Gastroesophageal sphincter (tissue), 3 donors: ENCODE measurements at regions not wholly inside any gene's neighbourhood (a gene's known extent, or its start where the extent isn't known, plus 50 kb on each side); places are given as distances from the start of the nearest gene placed in this dataset.

ENCODE experiments used
- CTCF ChIP-seq, 4 experiments: fragments of 200-600 bp in 2 of 4; fragments of 450-650 bp in 2 of 4; sonication (generic) in 1 of 4; IDR thresholded peaks; one replicate each; pipeline ENCODE4 v1.5.1; 2017 to 2019; ENCODE audit warnings: antibody characterized with exemption in 4 of 4, mild to moderate bottlenecking in 2 of 4, moderate library complexity in 2 of 4
- POLR2A ChIP-seq, 2 donors: fragments of 450-650 bp; IDR thresholded peaks; one replicate each; pipeline ENCODE4 v1.6.1; 2017; ENCODE audit warnings: antibody characterized with exemption in 2 of 2, mild to moderate bottlenecking in 2 of 2, moderate library complexity in 1 of 2
- POLR2AphosphoS5 ChIP-seq: sonication (generic); formaldehyde crosslinking; IDR thresholded peaks from one replicate; pipeline ENCODE4 v1.6.1; 2017; ENCODE audit warnings: antibody characterized with exemption

- no peak for TF ChIP-seq POLR2A (IDR thresholded peaks at IDR 0.05)
- no peak for TF ChIP-seq CTCF (IDR thresholded peaks at IDR 0.05)
- no peak for TF ChIP-seq POLR2AphosphoS5
Measured at GRCh38 chr11:98185245-98185644, 835.5 kb upstream of the CNTN5 start.
